ENCODE measurements at regions not wholly inside any gene's neighbourhood (a gene's known extent, or its start where the extent isn't known, plus 50 kb on each side); places are given as distances from the start of the nearest gene placed in this dataset.

GRCh38 chr10:43703286-43703685 is 54.6 kb upstream of the ZNF32 start:
- DNase-seq, result no peak
- Histone ChIP-seq H3K9ac (ENCODE audit: low read length) (no peak overlapping the region), H3F3A (ENCODE audit: insufficient read depth, low read length) (no peaks in the 10 kb centered on the region)

GRCh38 chr10:43702936-43703281 is 54.2 kb upstream of the ZNF32 start:
- Histone ChIP-seq H3K4me2 (ENCODE audit: low read depth, low read length) (no peak overlapping the region), H3K79me2 (ENCODE audit: low read length) (no peaks in the 10 kb centered on the region), H3K9me2 (replicated peaks; ENCODE audit: insufficient read depth, low read length) (no peaks in the 10 kb centered on the region), H4K20me1 (ENCODE audit: insufficient read depth, low read length) (no peaks in the 10 kb centered on the region), H3K27me3 (replicated peaks; ENCODE audit: insufficient read depth, low read length) (no peaks in the 10 kb centered on the region), H3K9me3 (replicated peaks; ENCODE audit: insufficient read depth, low read length) (no peaks in the 10 kb centered on the region), H3K4me1 (ENCODE audit: low read length) (no peaks in the 10 kb centered on the region), H3K4me3 (ENCODE audit: low read length) (no peak overlapping the region), H3F3A (ENCODE audit: insufficient read depth, low read length) (no peaks in the 10 kb centered on the region), H3K27ac (ENCODE audit: low read length) (no peak overlapping the region), H3K36me3 (replicated peaks; ENCODE audit: insufficient read depth, low read length) (no peaks in the 10 kb centered on the region), H2AFZ (ENCODE audit: low read length) (no peak overlapping the region), H3K9ac (ENCODE audit: low read length) (no peak overlapping the region)
- TF ChIP-seq EZH2 (optimal IDR thresholded peaks at IDR 0.05; ENCODE audit: low read depth, low read length), result no peak
- no peak for TF ChIP-seq CTCF (IDR thresholded peaks at IDR 0.05; ENCODE audit: low read length)
- no peak for TF ChIP-seq EZH2phosphoT487 (IDR thresholded peaks at IDR 0.05; ENCODE audit: low read length)
- DNase-seq, result no peak

More at GRCh38 chr10:43703286-43703685, 54.6 kb upstream of the ZNF32 start:
- no peak overlapping the region for H3K27ac ChIP-seq (ENCODE audit: low read length)
- no peaks in the 10 kb centered on the region for H3K27me3 ChIP-seq (replicated peaks; ENCODE audit: insufficient read depth, low read length)
- H3K9me3 ChIP-seq (replicated peaks; ENCODE audit: insufficient read depth, low read length), result no peaks in the 10 kb centered on the region
- no peak overlapping the region for H2AFZ ChIP-seq (ENCODE audit: low read length)
- no peak for TF ChIP-seq EZH2 (optimal IDR thresholded peaks at IDR 0.05; ENCODE audit: low read depth, low read length)
- no peak for TF ChIP-seq EZH2phosphoT487 (IDR thresholded peaks at IDR 0.05; ENCODE audit: low read length)
- no peak for TF ChIP-seq CTCF (IDR thresholded peaks at IDR 0.05; ENCODE audit: low read length)
- H3K36me3 ChIP-seq (replicated peaks; ENCODE audit: insufficient read depth, low read length), result no peaks in the 10 kb centered on the region
- no peaks in the 10 kb centered on the region for H3K9me2 ChIP-seq (replicated peaks; ENCODE audit: insufficient read depth, low read length)
- H3K4me1 ChIP-seq (ENCODE audit: low read length), result no peaks in the 10 kb centered on the region
- H3K79me2 ChIP-seq (ENCODE audit: low read length), result no peaks in the 10 kb centered on the region
- no peak overlapping the region for H3K4me2 ChIP-seq (ENCODE audit: low read depth, low read length)
- no peak overlapping the region for H3K4me3 ChIP-seq (ENCODE audit: low read length)
- H4K20me1 ChIP-seq (ENCODE audit: insufficient read depth, low read length), result no peaks in the 10 kb centered on the region

- Histone ChIP-seq H3K4me1 (ENCODE audit: low read length) (no peaks in the 10 kb centered on the region), H3K4me3 (ENCODE audit: low read length) (no peak overlapping the region), H3K27me3 (replicated peaks; ENCODE audit: insufficient read depth, low read length) (no peaks in the 10 kb centered on the region), H3K9me3 (replicated peaks; ENCODE audit: insufficient read depth, low read length) (no peaks in the 10 kb centered on the region), H3K9me2 (replicated peaks; ENCODE audit: insufficient read depth, low read length) (no peaks in the 10 kb centered on the region), H3K79me2 (ENCODE audit: low read length) (no peaks in the 10 kb centered on the region), H2AFZ (ENCODE audit: low read length) (no peak overlapping the region), H3K4me2 (ENCODE audit: low read depth, low read length) (no peak overlapping the region), H4K20me1 (ENCODE audit: insufficient read depth, low read length) (no peaks in the 10 kb centered on the region), H3F3A (ENCODE audit: insufficient read depth, low read length) (no peaks in the 10 kb centered on the region), H3K36me3 (replicated peaks; ENCODE audit: insufficient read depth, low read length) (no peaks in the 10 kb centered on the region), H3K9ac (ENCODE audit: low read length) (no peak overlapping the region), H3K27ac (ENCODE audit: low read length) (no peak overlapping the region)
- DNase-seq, result no peak
- TF ChIP-seq EZH2phosphoT487 (IDR thresholded peaks at IDR 0.05; ENCODE audit: low read length) (no peak), CTCF (IDR thresholded peaks at IDR 0.05; ENCODE audit: low read length) (no peak), EZH2 (optimal IDR thresholded peaks at IDR 0.05; ENCODE audit: low read depth, low read length) (no peak)
These were observed 53.7 kb upstream of the ZNF32 start for GRCh38 chr10:43702213-43702935.
